Neural cell (in vitro differentiated cells): ENCODE measurements at regions not wholly inside any gene's neighbourhood (a gene's known extent, or its start where the extent isn't known, plus 50 kb on each side); places are given as distances from the start of the nearest gene placed in this dataset.

Experiments
- CTCF ChIP-seq: fragments of 450-650 bp; IDR thresholded peaks from 2 replicates; pipeline ENCODE4 v1.5.1; 2014; ENCODE audit warnings: antibody characterized with exemption, mild to moderate bottlenecking, moderate library complexity; ENCODE audit not compliant: poor library complexity, severe bottlenecking
- EP300 ChIP-seq: fragments of 450-650 bp; conservative IDR thresholded peaks from 2 replicates; pipeline ENCODE4 v1.6.1; 2014; ENCODE audit warnings: antibody characterized with exemption, mild to moderate bottlenecking, moderate library complexity; ENCODE audit not compliant: poor library complexity, severe bottlenecking
- EZH2 ChIP-seq: fragments of 200-600, 300-800 bp; shearing (Covaris generic), sonication (generic); IDR thresholded peaks from 2 replicates; pipeline ENCODE4 v1.6.1; 2014; ENCODE audit warnings: antibody characterized with exemption, low read length, borderline replicate concordance, mild to moderate bottlenecking; ENCODE audit not compliant: insufficient read depth, poor library complexity, severe bottlenecking
- MXI1 ChIP-seq: fragments of 450-650 bp; conservative IDR thresholded peaks from 2 replicates; pipeline ENCODE4 v1.6.1; 2014; ENCODE audit warnings: antibody characterized with exemption, mild to moderate bottlenecking; ENCODE audit not compliant: poor library complexity, severe bottlenecking
- POLR2AphosphoS5 ChIP-seq: IDR thresholded peaks from 2 replicates; pipeline ENCODE4 v1.6.1; 2012
- RAD21 ChIP-seq: fragments of 450-650 bp; conservative IDR thresholded peaks from 2 replicates; pipeline ENCODE4 v1.6.1; 2014; ENCODE audit warnings: antibody characterized with exemption, mild to moderate bottlenecking, moderate library complexity
- REST ChIP-seq: IDR thresholded peaks from 2 replicates; pipeline ENCODE4 v1.6.1; 2012; ENCODE audit warnings: borderline replicate concordance

DNA sequence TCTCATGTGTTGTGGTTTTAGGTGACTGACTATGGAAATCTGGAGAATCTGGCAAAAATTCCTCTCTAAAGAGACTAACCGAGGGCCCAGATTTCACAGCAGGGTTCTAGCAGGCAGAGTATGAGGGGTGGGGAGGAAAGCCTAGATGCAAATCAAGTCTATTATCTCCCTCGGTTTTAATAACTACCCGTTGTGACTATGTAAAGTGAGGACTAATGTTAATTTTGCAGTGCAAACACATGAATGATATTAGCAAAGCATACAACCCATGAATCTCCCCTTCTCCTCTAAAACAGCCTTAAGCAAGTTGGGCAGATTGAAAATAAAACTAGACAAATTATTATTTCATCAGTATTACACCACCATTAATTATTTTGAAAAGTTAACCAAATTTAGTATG, 131.4 kb downstream of the SLITRK2 start:
- TF ChIP-seq CTCF = no peak
- no peak for TF ChIP-seq POLR2AphosphoS5
- TF ChIP-seq RAD21 = no peak
- TF ChIP-seq EZH2 = no peak
- no peak for TF ChIP-seq EP300
- no peak for TF ChIP-seq REST
- no peak for TF ChIP-seq MXI1
